ENCODE measurements at regions not wholly inside any gene's neighbourhood (a gene's known extent, or its start where the extent isn't known, plus 50 kb on each side); places are given as distances from the start of the nearest gene placed in this dataset.

DNA sequence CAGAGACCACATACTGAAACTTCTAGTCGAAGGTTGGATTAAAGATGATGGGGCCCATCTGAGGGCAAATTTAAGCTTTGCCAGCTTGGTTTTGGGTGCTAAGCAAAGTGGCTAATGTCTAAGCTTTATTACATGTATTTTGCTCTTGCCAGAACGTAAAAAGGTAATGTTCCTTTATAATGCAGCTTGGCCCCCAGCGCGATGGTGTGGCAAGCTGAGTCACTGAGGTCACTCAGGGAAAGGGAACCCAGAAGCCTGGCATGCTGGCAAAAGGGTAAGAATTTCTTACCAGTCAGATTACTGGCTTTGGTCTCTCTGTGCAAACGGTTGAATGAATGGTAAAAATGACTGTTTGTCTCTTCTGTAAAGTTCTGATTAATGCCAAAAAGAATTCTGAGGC, 158.3 kb upstream of the KCND2 start:
- TF ChIP-seq, protein P1, sequence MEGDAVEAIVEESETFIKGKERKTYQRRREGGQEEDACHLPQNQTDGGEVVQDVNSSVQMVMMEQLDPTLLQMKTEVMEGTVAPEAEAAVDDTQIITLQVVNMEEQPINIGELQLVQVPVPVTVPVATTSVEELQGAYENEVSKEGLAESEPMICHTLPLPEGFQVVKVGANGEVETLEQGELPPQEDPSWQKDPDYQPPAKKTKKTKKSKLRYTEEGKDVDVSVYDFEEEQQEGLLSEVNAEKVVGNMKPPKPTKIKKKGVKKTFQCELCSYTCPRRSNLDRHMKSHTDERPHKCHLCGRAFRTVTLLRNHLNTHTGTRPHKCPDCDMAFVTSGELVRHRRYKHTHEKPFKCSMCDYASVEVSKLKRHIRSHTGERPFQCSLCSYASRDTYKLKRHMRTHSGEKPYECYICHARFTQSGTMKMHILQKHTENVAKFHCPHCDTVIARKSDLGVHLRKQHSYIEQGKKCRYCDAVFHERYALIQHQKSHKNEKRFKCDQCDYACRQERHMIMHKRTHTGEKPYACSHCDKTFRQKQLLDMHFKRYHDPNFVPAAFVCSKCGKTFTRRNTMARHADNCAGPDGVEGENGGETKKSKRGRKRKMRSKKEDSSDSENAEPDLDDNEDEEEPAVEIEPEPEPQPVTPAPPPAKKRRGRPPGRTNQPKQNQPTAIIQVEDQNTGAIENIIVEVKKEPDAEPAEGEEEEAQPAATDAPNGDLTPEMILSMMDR (IDR thresholded peaks at IDR 0.05): no peak
- TF ChIP-seq POLR2A (IDR thresholded peaks at IDR 0.05): no peak
